ENCODE measurements at regions not wholly inside any gene's neighbourhood (a gene's known extent, or its start where the extent isn't known, plus 50 kb on each side); places are given as distances from the start of the nearest gene placed in this dataset.

- no peaks in the 10 kb centered on the region for H3K79me2 ChIP-seq (ENCODE audit: insufficient read depth)
- no peak overlapping the region for H3K27ac ChIP-seq (ENCODE audit: low read depth in 2 of 2, low read length in 1 of 2)
- H2AFZ ChIP-seq (ENCODE audit: low read depth), result no peak overlapping the region
- no peak overlapping the region for H3K9ac ChIP-seq
- TF ChIP-seq RXRA (IDR thresholded peaks at IDR 0.05; ENCODE audit: borderline replicate concordance, low read depth), result no peak
- no peak for TF ChIP-seq MAX (IDR thresholded peaks at IDR 0.05; ENCODE audit: low read depth)
- TF ChIP-seq GABPA (IDR thresholded peaks at IDR 0.05; ENCODE audit: low read depth), result no peak
- no peak for TF ChIP-seq RAD21 (IDR thresholded peaks at IDR 0.05; ENCODE audit: low read length)
- ChIA-PET POLR2A (no interaction called here), CTCF (no interaction called here)
- 78% methylated on average over 4 of the region's 4 CpGs for WGBS (ENCODE audit: low lambda C conversion rate)
- H3K4me1 ChIP-seq (ENCODE audit: control insufficient read depth in 1 of 2, insufficient read depth in 2 of 2, low read depth in 1 of 2, low read length in 1 of 2), result no peaks in the 10 kb centered on the region
- H3K4me2 ChIP-seq, result no peak overlapping the region
- no peaks in the 10 kb centered on the region for H3F3A ChIP-seq (replicated peaks; ENCODE audit: insufficient read depth)
- H3K27me3 ChIP-seq (ENCODE audit: insufficient read depth), result no peaks in the 10 kb centered on the region
- no peaks in the 10 kb centered on the region for H3K36me3 ChIP-seq (replicated peaks in 1 of 2; ENCODE audit: control insufficient read depth in 1 of 2, insufficient read depth in 2 of 2, low read length in 1 of 2)
- no peak overlapping the region for H3K4me3 ChIP-seq (ENCODE audit: low read depth in 2 of 2, low read length in 1 of 2)
- H4K20me1 ChIP-seq (ENCODE audit: insufficient read depth), result no peaks in the 10 kb centered on the region
- H3K9me3 ChIP-seq, result no peaks in the 10 kb centered on the region
- DNase-seq, result no peak
- no peaks in the 10 kb centered on the region for H3K9me2 ChIP-seq
Measured at GRCh38 chr5:68129364-68129763, 86.2 kb upstream of the PIK3R1 start.

GRCh38 chr5:68126886-68127285 lies 88.7 kb upstream of the PIK3R1 start:
- H3K36me3 ChIP-seq (replicated peaks in 1 of 2; ENCODE audit: control insufficient read depth in 1 of 2, insufficient read depth in 2 of 2, low read length in 1 of 2), result no peaks in the 10 kb centered on the region
- ChIA-PET POLR2A (interaction anchor here (0.7 kb wide), 1 partner anchor 536 kb away, joined by 3 read pairs; no protein-coding TSS in a partner anchor), CTCF (no interaction called here)
- H3F3A ChIP-seq (replicated peaks; ENCODE audit: insufficient read depth), result no peaks in the 10 kb centered on the region
- H3K4me2 ChIP-seq, result no peak overlapping the region
- 78% methylated on average over 2 of the region's 2 CpGs for WGBS (ENCODE audit: low lambda C conversion rate)
- no peaks in the 10 kb centered on the region for H3K4me1 ChIP-seq (ENCODE audit: control insufficient read depth in 1 of 2, insufficient read depth in 2 of 2, low read depth in 1 of 2, low read length in 1 of 2)
- H3K79me2 ChIP-seq (ENCODE audit: insufficient read depth), result no peaks in the 10 kb centered on the region
- no peak overlapping the region for H3K27ac ChIP-seq (ENCODE audit: low read depth in 2 of 2, low read length in 1 of 2)
- TF ChIP-seq GABPA (IDR thresholded peaks at IDR 0.05; ENCODE audit: low read depth) (no peak), EP300 (IDR thresholded peaks at IDR 0.05; ENCODE audit: borderline replicate concordance in 1 of 2, low read depth in 1 of 2, low read length in 1 of 2) (no peak), MEF2A (IDR thresholded peaks at IDR 0.05; ENCODE audit: borderline replicate concordance, low read depth) (no peak), RFX5 (IDR thresholded peaks at IDR 0.05; ENCODE audit: low read length) (no peak), SMC3 (IDR thresholded peaks at IDR 0.05; ENCODE audit: low read depth, low read length) (no peak), FOSL2 (IDR thresholded peaks at IDR 0.05; ENCODE audit: borderline replicate concordance, low read depth) (no peak), REST (IDR thresholded peaks at IDR 0.05; ENCODE audit: low read depth, low read length) (no peak), RXRA (IDR thresholded peaks at IDR 0.05; ENCODE audit: borderline replicate concordance, low read depth) (no peak), YY1 (IDR thresholded peaks at IDR 0.05; ENCODE audit: low read depth) (no peak), JUND (IDR thresholded peaks at IDR 0.05) (no peak), NRF1 (IDR thresholded peaks at IDR 0.05; ENCODE audit: low read depth, low read length) (no peak), MAX (IDR thresholded peaks at IDR 0.05; ENCODE audit: low read depth) (no peak), POLR2AphosphoS5 (IDR thresholded peaks at IDR 0.05; ENCODE audit: low read depth, low read length) (no peak), USF2 (IDR thresholded peaks at IDR 0.05; ENCODE audit: borderline replicate concordance, low read depth, low read length) (no peak), FOXM1 (IDR thresholded peaks at IDR 0.05; ENCODE audit: low read depth) (no peak), RCOR1 (IDR thresholded peaks at IDR 0.05; ENCODE audit: low read length) (no peak), TCF12 (IDR thresholded peaks at IDR 0.05) (no peak), EZH2phosphoT487 (IDR thresholded peaks at IDR 0.05; ENCODE audit: borderline replicate concordance, low read depth) (no peak)
- H3K9me3 ChIP-seq, result no peaks in the 10 kb centered on the region
- H3K4me3 ChIP-seq (ENCODE audit: low read depth in 2 of 2, low read length in 1 of 2), result no peak overlapping the region
- no peak overlapping the region for H3K9ac ChIP-seq
- no peak for DNase-seq
- H2AFZ ChIP-seq (ENCODE audit: low read depth), result no peak overlapping the region
- H3K9me2 ChIP-seq, result no peaks in the 10 kb centered on the region
- H3K27me3 ChIP-seq (ENCODE audit: insufficient read depth), result no peaks in the 10 kb centered on the region
- no peaks in the 10 kb centered on the region for H4K20me1 ChIP-seq (ENCODE audit: insufficient read depth)
